CD4-positive, alpha-beta memory T cell (primary cell): ENCODE measurements at regions not wholly inside any gene's neighbourhood (a gene's known extent, or its start where the extent isn't known, plus 50 kb on each side); places are given as distances from the start of the nearest gene placed in this dataset.

Source experiments
- CTCF ChIA-PET: fragments of 350-600 bp; sonication (Branson Sonifier 250); formaldehyde crosslinking; loops from one replicate; lab custom pipeline; 2021; ENCODE audit warnings: inconsistent platforms; ENCODE audit not compliant: partially characterized antibody; lab: Charles Lee
- POLR2A ChIA-PET: fragments of 350-600 bp; sonication (Branson Sonifier 250); formaldehyde crosslinking; loops from one replicate; lab custom pipeline; 2021; ENCODE audit not compliant: partially characterized antibody; lab: Charles Lee
- DNase-seq, 5 donors: peaks; one replicate each; pipeline versions ENCODE4 v3.0.0 to v3.0.0-alpha.2; 2020 to 2022; ENCODE audit warnings: mixed read lengths in 1 of 5
- H3K27ac ChIP-seq: one replicate; pipeline ENCODE4 v1.7.0; 2013; ENCODE audit warnings: low read depth, low read length
- H3K27me3 ChIP-seq: 2 replicates; pipeline ENCODE4 v1.7.0; 2013; ENCODE audit warnings: mild to moderate bottlenecking, low read length, moderate library complexity; ENCODE audit not compliant: insufficient read depth
- H3K36me3 ChIP-seq: 2 replicates; pipeline ENCODE4 v1.7.0; 2013; ENCODE audit warnings: mild to moderate bottlenecking, low read length, moderate library complexity; ENCODE audit not compliant: insufficient read depth
- H3K4me1 ChIP-seq: 2 replicates; pipeline ENCODE4 v1.7.0; 2013; ENCODE audit warnings: mild to moderate bottlenecking, low read length, moderate library complexity; ENCODE audit not compliant: insufficient read depth
- H3K4me3 ChIP-seq, 2 donors: one replicate each; pipeline ENCODE4 v1.7.0; 2013; ENCODE audit warnings: low read length in 2 of 2, mild to moderate bottlenecking in 1 of 2
- H3K9me3 ChIP-seq, 2 donors: one replicate each; pipeline ENCODE4 v1.7.0; 2013; ENCODE audit warnings: low read length in 2 of 2, control low read depth in 1 of 2; ENCODE audit not compliant: control insufficient read depth in 1 of 2
- H3K27ac Mint-ChIP-seq, 7 donors: one replicate each; pipeline ENCODE4 v1.8.0; 2020 to 2021; ENCODE audit warnings: mixed read lengths in 7 of 7, mild to moderate bottlenecking in 6 of 7, inconsistent platforms in 3 of 7, moderate library complexity in 3 of 7
- H3K27me3 Mint-ChIP-seq, 2 donors: one replicate each; pipeline ENCODE4 v1.8.0; 2020 to 2021; ENCODE audit warnings: mixed read lengths in 2 of 2
- H3K36me3 Mint-ChIP-seq, 2 donors: one replicate each; pipeline ENCODE4 v1.8.0; 2020 to 2021; ENCODE audit warnings: mixed read lengths in 2 of 2, inconsistent platforms in 1 of 2, mild to moderate bottlenecking in 1 of 2
- H3K4me1 Mint-ChIP-seq, 4 donors: one replicate each; pipeline ENCODE4 v1.8.0; 2020 to 2021; ENCODE audit warnings: mixed read lengths in 4 of 4, mild to moderate bottlenecking in 1 of 4
- H3K4me3 Mint-ChIP-seq, 8 donors: one replicate each; pipeline ENCODE4 v1.8.0; 2020 to 2021; ENCODE audit warnings: mixed read lengths in 8 of 8, mild to moderate bottlenecking in 7 of 8, moderate library complexity in 6 of 8, inconsistent platforms in 3 of 8
- H3K9me3 Mint-ChIP-seq, 8 donors: one replicate each; pipeline ENCODE4 v1.8.0; 2020 to 2021; ENCODE audit warnings: mixed read lengths in 8 of 8, mild to moderate bottlenecking in 5 of 8, inconsistent platforms in 3 of 8, moderate library complexity in 1 of 8
- intact Hi-C: fragments of 100-400 bp; cut with micrococcal nuclease; formaldehyde crosslinking; loops from one replicate; pipeline ENCODE4 v1.15.1; 2023

GRCh38 chr2:120480903-120481445 lies 135.0 kb downstream of the INHBB start:
- Histone ChIP-seq H3K4me3 (no peak overlapping the region), H3K36me3 (no peaks in the 10 kb centered on the region), H3K27me3 (no peaks in the 10 kb centered on the region), H3K9me3 (no peaks in the 10 kb centered on the region), H3K27ac (no peak overlapping the region), H3K4me1 (no peaks in the 10 kb centered on the region)
- no peak for DNase-seq
- Mint-ChIP-seq H3K27ac (no peak overlapping the region), H3K9me3 (no peaks in the 10 kb centered on the region), H3K36me3 (no peaks in the 10 kb centered on the region), H3K4me1 (no peaks in the 10 kb centered on the region), H3K27me3 (peaks cover 3 to 12% of the 10 kb centered on the region in 2 donors), H3K4me3 (no peak overlapping the region)
- CTCF ChIA-PET = no interaction called here
- POLR2A ChIA-PET = no interaction called here
- intact Hi-C loops = no loop called here

- no peak for DNase-seq
- H3K27ac ChIP-seq = no peak overlapping the region
- ChIA-PET CTCF (no interaction called here), POLR2A (no interaction called here)
- no peaks in the 10 kb centered on the region for H3K4me1 ChIP-seq
- H3K4me3 ChIP-seq = no peak overlapping the region
- H3K36me3 Mint-ChIP-seq = no peaks in the 10 kb centered on the region
- H3K27me3 ChIP-seq = no peaks in the 10 kb centered on the region
- no peaks in the 10 kb centered on the region for H3K9me3 ChIP-seq
- H3K27me3 Mint-ChIP-seq = peaks cover 3 to 12% of the 10 kb centered on the region in 2 donors
- no peaks in the 10 kb centered on the region for H3K36me3 ChIP-seq
- intact Hi-C loops = no loop called here
- H3K27ac Mint-ChIP-seq = no peak overlapping the region
- no peak overlapping the region for H3K4me3 Mint-ChIP-seq
- no peaks in the 10 kb centered on the region for H3K4me1 Mint-ChIP-seq
- H3K9me3 Mint-ChIP-seq = no peaks in the 10 kb centered on the region
Measured at GRCh38 chr2:120481446-120482194, 135.7 kb downstream of the INHBB start.

GRCh38 chr2:120482334-120482733 lies 136.4 kb downstream of the INHBB start:
- H3K36me3 Mint-ChIP-seq = no peaks in the 10 kb centered on the region
- H3K27me3 ChIP-seq = no peaks in the 10 kb centered on the region
- CTCF ChIA-PET = no interaction called here
- no peaks in the 10 kb centered on the region for H3K4me1 Mint-ChIP-seq
- H3K36me3 ChIP-seq = no peaks in the 10 kb centered on the region
- intact Hi-C loops = no loop called here
- peaks cover 3 to 12% of the 10 kb centered on the region in 2 donors for H3K27me3 Mint-ChIP-seq
- H3K9me3 Mint-ChIP-seq = no peaks in the 10 kb centered on the region
- no peak for DNase-seq
- POLR2A ChIA-PET = no interaction called here
- no peak overlapping the region for H3K27ac ChIP-seq
- no peak overlapping the region for H3K4me3 ChIP-seq
- no peak overlapping the region for H3K27ac Mint-ChIP-seq
- H3K4me3 Mint-ChIP-seq = no peak overlapping the region
- no peaks in the 10 kb centered on the region for H3K4me1 ChIP-seq
- no peaks in the 10 kb centered on the region for H3K9me3 ChIP-seq

- Mint-ChIP-seq H3K4me1 (no peaks in the 10 kb centered on the region), H3K27me3 (peaks cover 3 to 8% of the 10 kb centered on the region in 2 donors), H3K27ac (no peak overlapping the region), H3K36me3 (no peaks in the 10 kb centered on the region), H3K9me3 (no peaks in the 10 kb centered on the region), H3K4me3 (no peak overlapping the region)
- POLR2A ChIA-PET = no interaction called here
- intact Hi-C loops = no loop called here
- no peaks in the 10 kb centered on the region for H3K4me1 ChIP-seq
- no peak overlapping the region for H3K4me3 ChIP-seq
- CTCF ChIA-PET = no interaction called here
- DNase-seq = no peak
- no peaks in the 10 kb centered on the region for H3K36me3 ChIP-seq
- H3K27me3 ChIP-seq = no peaks in the 10 kb centered on the region
- H3K9me3 ChIP-seq = no peaks in the 10 kb centered on the region
- no peak overlapping the region for H3K27ac ChIP-seq
Measured at GRCh38 chr2:120483355-120483754, 137.4 kb downstream of the INHBB start.

- Histone ChIP-seq H3K9me3 (no peaks in the 10 kb centered on the region), H3K27me3 (no peaks in the 10 kb centered on the region), H3K4me3 (no peak overlapping the region), H3K4me1 (no peaks in the 10 kb centered on the region), H3K27ac (no peak overlapping the region), H3K36me3 (no peaks in the 10 kb centered on the region)
- H3K36me3 Mint-ChIP-seq = no peaks in the 10 kb centered on the region
- no peak for DNase-seq
- ChIA-PET POLR2A (no interaction called here), CTCF (no interaction called here)
- intact Hi-C loops = no loop called here
- H3K27me3 Mint-ChIP-seq = peaks cover 5 to 13% of the 10 kb centered on the region in 2 donors
- no peaks in the 10 kb centered on the region for H3K9me3 Mint-ChIP-seq
- H3K4me3 Mint-ChIP-seq = no peak overlapping the region
- no peaks in the 10 kb centered on the region for H3K4me1 Mint-ChIP-seq
- H3K27ac Mint-ChIP-seq = no peak overlapping the region
Measured at GRCh38 chr2:120485096-120485495, 139.2 kb downstream of the INHBB start.

- intact Hi-C loops = no loop called here
- no peak overlapping the region for H3K4me3 ChIP-seq
- DNase-seq = no peak
- H3K4me1 ChIP-seq = no peaks in the 10 kb centered on the region
- Mint-ChIP-seq H3K36me3 (no peaks in the 10 kb centered on the region), H3K27ac (no peak overlapping the region), H3K4me1 (no peaks in the 10 kb centered on the region), H3K27me3 (peaks cover 13 to 21% of the 10 kb centered on the region in 2 donors), H3K4me3 (no peak overlapping the region), H3K9me3 (no peaks in the 10 kb centered on the region)
- H3K27me3 ChIP-seq = no peaks in the 10 kb centered on the region
- ChIA-PET POLR2A (no interaction called here), CTCF (no interaction called here)
- no peaks in the 10 kb centered on the region for H3K9me3 ChIP-seq
- H3K36me3 ChIP-seq = no peaks in the 10 kb centered on the region
- H3K27ac ChIP-seq = no peak overlapping the region
Measured at GRCh38 chr2:120486441-120486840, 140.5 kb downstream of the INHBB start.

- POLR2A ChIA-PET = no interaction called here
Measured at GRCh38 chr2:120486946-120487345, 141.0 kb downstream of the INHBB start.

More at GRCh38 chr2:120486946-120487345, 141.0 kb downstream of the INHBB start:
- Histone ChIP-seq H3K27me3 (no peaks in the 10 kb centered on the region), H3K4me3 (no peak overlapping the region), H3K9me3 (no peaks in the 10 kb centered on the region), H3K36me3 (no peaks in the 10 kb centered on the region), H3K27ac (no peak overlapping the region), H3K4me1 (no peaks in the 10 kb centered on the region)
- Mint-ChIP-seq H3K27me3 (peaks cover 15 to 21% of the 10 kb centered on the region in 2 donors), H3K4me1 (no peaks in the 10 kb centered on the region), H3K36me3 (no peaks in the 10 kb centered on the region), H3K27ac (no peak overlapping the region), H3K4me3 (no peak overlapping the region), H3K9me3 (no peaks in the 10 kb centered on the region)
- DNase-seq = no peak
- CTCF ChIA-PET = no interaction called here
- intact Hi-C loops = no loop called here
